ENCODE measurements at regions not wholly inside any gene's neighbourhood (a gene's known extent, or its start where the extent isn't known, plus 50 kb on each side); places are given as distances from the start of the nearest gene placed in this dataset.

GRCh38 chr12:75812271-75813018, 219.1 kb downstream of the PHLDA1 start:
- TF ChIP-seq GATA2 (IDR thresholded peaks at IDR 0.05; ENCODE audit: low read depth, low read length): peak; percentile 68
- TF ChIP-seq GATA3 (IDR thresholded peaks at IDR 0.05; ENCODE audit: low read depth, low read length): 0 out of 2 replicates have a peak, but pooled peaks have one; percentile 17

GRCh38 chr12:75809746-75810145, 221.8 kb downstream of the PHLDA1 start:
- no peak for TF ChIP-seq GATA2 (IDR thresholded peaks at IDR 0.05; ENCODE audit: low read depth, low read length)
- TF ChIP-seq GATA3 (IDR thresholded peaks at IDR 0.05; ENCODE audit: low read depth, low read length): no peak

- no peak for TF ChIP-seq GATA2 (IDR thresholded peaks at IDR 0.05; ENCODE audit: low read depth, low read length)
- TF ChIP-seq GATA3 (IDR thresholded peaks at IDR 0.05; ENCODE audit: low read depth, low read length): no peak
These were observed 224.1 kb downstream of the PHLDA1 start for GRCh38 chr12:75807494-75807893.

DNA sequence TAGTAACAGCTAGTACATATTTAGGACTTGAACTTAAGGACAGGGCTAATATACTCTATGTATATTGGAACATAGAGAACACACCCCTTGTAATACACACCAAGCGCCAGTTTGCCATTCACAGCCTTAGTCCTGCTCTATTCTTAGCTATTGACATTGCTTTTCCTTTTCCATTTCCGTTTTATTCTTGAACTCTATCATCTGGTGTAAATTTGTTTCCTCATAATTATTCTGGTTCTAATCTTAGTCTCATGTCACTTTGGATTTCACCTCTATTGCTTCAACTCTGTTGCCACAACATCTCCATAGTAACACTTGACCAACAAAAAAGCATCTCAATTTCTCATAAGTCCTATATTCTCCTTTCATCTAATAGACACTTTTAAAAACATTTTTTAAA, 225.7 kb downstream of the PHLDA1 start:
- TF ChIP-seq GATA2 (IDR thresholded peaks at IDR 0.05; ENCODE audit: low read depth, low read length): no peak
- TF ChIP-seq GATA3 (IDR thresholded peaks at IDR 0.05; ENCODE audit: low read depth, low read length): no peak

- TF ChIP-seq GATA3 (IDR thresholded peaks at IDR 0.05; ENCODE audit: low read depth, low read length): no peak
These were observed 226.3 kb downstream of the PHLDA1 start for GRCh38 chr12:75805320-75805719.

GRCh38 chr12:75798136-75798926, 233.2 kb downstream of the PHLDA1 start:
- TF ChIP-seq GATA3 (IDR thresholded peaks at IDR 0.05; ENCODE audit: low read depth, low read length) (no peak), GATA2 (IDR thresholded peaks at IDR 0.05; ENCODE audit: low read depth, low read length) (no peak)

DNA sequence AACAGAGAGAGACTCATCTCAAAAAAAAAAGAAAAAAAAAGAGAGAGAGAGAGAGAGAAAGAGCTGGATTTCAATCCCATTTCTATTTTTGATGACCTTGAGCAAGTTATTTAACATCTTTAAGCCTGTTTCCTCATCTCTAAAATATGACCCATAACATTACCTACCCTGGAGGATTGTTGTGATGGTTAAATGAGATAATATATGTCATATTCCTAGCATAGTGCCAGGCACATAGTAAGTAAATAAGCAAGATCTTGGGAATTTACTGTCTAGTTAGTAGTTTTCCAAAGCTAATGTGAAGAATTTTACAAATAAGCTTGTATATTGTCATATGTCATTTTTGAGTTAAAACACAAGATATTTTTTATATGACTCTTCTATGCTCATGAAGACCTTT, 236.5 kb downstream of the PHLDA1 start:
- TF ChIP-seq GATA3 (IDR thresholded peaks at IDR 0.05; ENCODE audit: low read depth, low read length) (no peak), GATA2 (IDR thresholded peaks at IDR 0.05; ENCODE audit: low read depth, low read length) (no peak)

GRCh38 chr12:75792687-75793086, 238.9 kb downstream of the PHLDA1 start:
- TF ChIP-seq GATA2 (IDR thresholded peaks at IDR 0.05; ENCODE audit: low read depth, low read length) (no peak), GATA3 (IDR thresholded peaks at IDR 0.05; ENCODE audit: low read depth, low read length) (no peak; the same call in 1 of the 2 replicates)

DNA sequence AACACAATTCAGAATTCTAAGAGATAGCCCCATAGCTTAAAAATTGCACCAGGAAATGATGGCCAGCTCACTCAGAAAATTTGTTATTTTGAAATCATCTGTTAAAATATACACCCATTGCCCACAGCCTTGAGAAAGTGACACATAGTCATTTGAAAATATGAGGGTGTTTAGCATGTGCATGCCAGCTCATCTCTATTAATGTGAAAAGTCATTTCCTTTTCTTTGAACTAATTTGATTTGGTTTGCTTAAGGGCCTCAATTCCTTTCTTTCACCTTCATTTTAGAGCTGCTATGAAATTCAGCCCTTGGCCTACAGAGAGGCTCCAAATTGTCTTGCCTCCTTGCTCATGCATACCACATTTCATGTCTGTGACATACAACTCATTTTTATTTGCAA, 241.4 kb downstream of the PHLDA1 start:
- TF ChIP-seq GATA2 (IDR thresholded peaks at IDR 0.05; ENCODE audit: low read depth, low read length) (no peak), GATA3 (IDR thresholded peaks at IDR 0.05; ENCODE audit: low read depth, low read length) (no peak)

DNA sequence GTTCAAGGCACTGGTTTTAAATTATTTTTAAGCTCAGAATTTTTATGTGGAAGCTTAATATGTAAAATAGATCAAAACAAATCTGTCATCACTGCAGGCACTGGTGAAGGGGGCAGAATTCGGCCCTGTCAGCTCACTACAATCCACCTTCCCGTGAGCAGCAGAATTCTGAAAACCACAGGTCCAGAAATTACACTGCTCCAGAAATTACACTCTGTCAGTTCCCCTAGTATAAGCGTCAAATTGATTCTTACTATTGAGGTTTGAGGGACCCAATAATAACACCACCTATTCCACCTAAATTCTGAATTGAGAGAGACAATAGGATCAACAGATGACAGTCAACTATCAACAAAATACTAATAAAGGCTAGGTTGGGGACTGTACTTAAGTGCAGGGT, 245.5 kb downstream of the PHLDA1 start:
- no peak for TF ChIP-seq GATA2 (IDR thresholded peaks at IDR 0.05; ENCODE audit: low read depth, low read length)
- no peak for TF ChIP-seq GATA3 (IDR thresholded peaks at IDR 0.05; ENCODE audit: low read depth, low read length)

DNA sequence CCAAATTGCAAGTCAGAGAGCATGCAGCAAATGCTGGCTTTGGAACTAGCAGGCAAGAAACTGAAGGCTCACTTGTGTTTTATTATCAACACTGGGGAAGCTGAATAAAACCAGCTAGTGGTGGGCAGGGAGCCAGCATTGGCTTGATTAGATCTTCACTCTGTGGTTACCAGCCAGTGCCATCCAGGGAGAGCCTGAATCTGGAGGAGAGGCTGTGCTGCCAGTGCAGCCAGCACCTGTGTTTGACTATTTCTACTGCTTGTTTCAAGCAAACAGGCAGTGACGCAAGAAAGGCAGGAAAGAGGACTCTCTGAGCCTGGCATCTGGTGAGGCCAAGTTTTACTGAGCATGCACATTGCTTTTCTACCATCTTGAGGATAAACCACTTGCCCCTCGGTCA, 247.0 kb downstream of the PHLDA1 start:
- TF ChIP-seq GATA3 (IDR thresholded peaks at IDR 0.05; ENCODE audit: low read depth, low read length) (peak; percentile 70; the same call in 1 of the 2 replicates), GATA2 (IDR thresholded peaks at IDR 0.05; ENCODE audit: low read depth, low read length) (peak; percentile 96)

- TF ChIP-seq GATA3 (IDR thresholded peaks at IDR 0.05; ENCODE audit: low read depth, low read length) (no peak), GATA2 (IDR thresholded peaks at IDR 0.05; ENCODE audit: low read depth, low read length) (no peak)
These were observed 248.3 kb downstream of the PHLDA1 start for GRCh38 chr12:75783093-75783877.

DNA sequence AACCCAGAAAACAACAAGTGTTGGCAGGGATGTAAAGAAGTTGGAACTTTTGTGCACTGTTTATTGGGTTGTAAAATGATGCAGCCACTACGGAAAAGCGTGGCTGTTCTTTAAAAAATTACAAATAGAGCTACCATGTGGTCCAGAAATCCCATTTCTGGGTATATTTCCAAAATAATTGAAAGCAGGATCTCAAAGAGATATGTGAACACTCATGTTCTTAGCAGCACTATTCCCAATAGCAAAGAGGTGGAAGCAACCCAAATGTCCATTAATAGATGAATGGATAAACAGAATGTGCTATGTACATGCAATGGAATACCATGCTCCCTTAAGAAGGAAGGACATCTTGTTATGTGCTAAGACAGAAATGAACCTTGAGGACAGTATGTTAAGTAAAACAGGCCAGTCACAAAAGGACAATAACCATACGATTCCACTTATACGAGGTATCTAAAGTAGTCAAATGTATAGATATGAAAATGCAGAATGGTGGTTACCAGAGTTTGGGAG, 249.5 kb downstream of the PHLDA1 start:
- TF ChIP-seq GATA2 (IDR thresholded peaks at IDR 0.05; ENCODE audit: low read depth, low read length): no peak
- TF ChIP-seq GATA3 (IDR thresholded peaks at IDR 0.05; ENCODE audit: low read depth, low read length): no peak

DNA sequence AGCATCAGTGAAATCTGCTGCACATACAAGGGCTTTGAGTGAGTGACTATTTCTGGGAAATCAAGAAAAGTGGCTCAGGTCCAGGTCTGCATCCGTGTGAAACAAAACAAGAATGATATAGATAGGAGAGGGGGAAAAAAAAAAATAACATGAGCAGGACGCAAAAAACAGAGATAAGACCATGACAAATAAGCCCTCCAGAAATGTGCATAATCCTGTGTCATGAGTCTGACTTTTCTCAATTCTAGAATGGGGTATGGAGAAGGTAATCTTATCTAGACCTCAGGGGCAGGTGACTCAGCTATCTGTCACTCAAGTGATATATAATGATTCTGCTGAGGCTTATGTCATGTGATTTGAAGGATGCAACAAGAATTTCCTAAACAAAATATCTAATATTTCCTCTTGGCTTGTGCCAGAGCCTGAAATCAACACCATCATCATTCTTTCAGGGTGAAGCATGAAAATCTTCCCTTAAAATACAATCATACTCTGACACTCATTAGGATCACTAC, 250.0 kb downstream of the PHLDA1 start:
- TF ChIP-seq GATA2 (IDR thresholded peaks at IDR 0.05; ENCODE audit: low read depth, low read length): peak; percentile 18; the same call in 1 of the 2 replicates
- no peak for TF ChIP-seq GATA3 (IDR thresholded peaks at IDR 0.05; ENCODE audit: low read depth, low read length)

All from SH-SY5Y (cell line).